ENCODE measurements at regions not wholly inside any gene's neighbourhood (a gene's known extent, or its start where the extent isn't known, plus 50 kb on each side); places are given as distances from the start of the nearest gene placed in this dataset.

DNA sequence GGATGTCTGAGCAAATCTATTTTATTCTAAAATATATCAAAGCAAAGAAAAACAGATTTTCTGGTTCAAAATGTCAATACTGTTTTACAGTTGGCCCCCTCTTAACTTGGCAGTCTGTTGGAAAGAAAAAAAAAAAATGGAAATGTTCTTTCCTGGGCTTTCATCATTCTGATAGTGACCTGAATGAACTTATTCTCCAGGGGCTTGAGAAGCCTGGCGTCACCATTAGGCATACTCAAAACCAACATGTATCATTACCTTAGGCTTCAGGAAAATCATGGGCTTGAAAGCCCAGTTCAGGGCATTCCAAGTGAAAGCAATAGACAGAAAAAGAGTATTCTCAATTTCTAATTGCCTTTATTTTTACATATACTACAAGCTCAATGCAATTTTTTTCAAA is 283.7 kb upstream of the PUM3 start:
- Histone ChIP-seq H3K18ac (ENCODE audit: low read length) (no peak overlapping the region), H2AK5ac (ENCODE audit: low read length) (no peak overlapping the region)
- no CpG with 5 or more reads among the region's 1 CpG for WGBS (ENCODE audit: extremely low coverage, insufficient coverage, insufficient read length)

DNA sequence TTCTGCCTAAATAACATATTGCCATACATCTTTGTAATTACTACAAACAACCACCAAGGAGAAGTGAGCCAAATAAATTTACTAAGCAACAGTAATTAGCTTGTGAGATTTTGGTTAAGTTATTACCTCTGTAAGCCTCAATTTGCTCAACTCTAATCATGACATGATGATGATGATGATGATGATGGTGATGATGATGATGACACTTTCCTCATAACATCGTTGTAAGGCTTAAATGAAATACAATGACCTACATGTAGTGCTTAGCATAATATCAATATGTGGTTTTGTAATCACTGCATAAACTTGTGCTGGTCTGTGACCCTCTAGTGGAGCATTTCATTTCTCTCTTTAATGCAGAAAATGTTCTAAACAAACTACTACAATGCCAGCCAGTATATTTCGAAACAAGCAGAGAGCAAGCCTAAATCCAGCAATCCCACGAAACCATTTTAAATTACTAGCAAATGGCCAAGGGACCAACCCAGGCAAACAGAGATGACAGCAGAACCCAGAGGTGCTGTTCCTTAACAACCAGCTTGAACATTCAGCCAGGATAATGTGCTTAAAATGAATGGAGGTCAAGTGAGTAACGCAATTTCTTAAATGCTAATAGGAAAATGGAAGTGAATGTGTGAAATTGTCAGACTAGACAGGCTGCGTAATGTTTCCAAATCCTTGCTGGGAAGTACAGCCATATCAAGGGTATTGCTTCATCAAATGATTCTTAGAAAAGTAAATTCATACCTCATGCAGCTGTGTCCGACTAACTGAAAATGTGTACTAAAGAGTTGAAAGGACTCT is 281.9 kb upstream of the PUM3 start:
- Histone ChIP-seq H3K4me1 (ENCODE audit: control insufficient read depth in 1 of 2, insufficient read depth in 2 of 2, low read length in 2 of 2) (no peaks in the 10 kb centered on the region), H3K18ac (ENCODE audit: low read length) (no peak overlapping the region), H2AFZ (ENCODE audit: insufficient read depth, low read length, poor library complexity) (no peak overlapping the region), H3K4ac (ENCODE audit: low read depth, low read length) (no peak overlapping the region), H4K8ac (ENCODE audit: low read depth, low read length) (no peak overlapping the region), H3K4me3 (ENCODE audit: low read depth, low read length) (no peak overlapping the region), H3K79me2 (ENCODE audit: control insufficient read depth, insufficient read depth, low read length, poor library complexity) (no peaks in the 10 kb centered on the region), H3K23ac (ENCODE audit: low read length) (no peak overlapping the region), H3K9me3 (ENCODE audit: insufficient read depth, low read depth, low read length) (no peaks in the 10 kb centered on the region), H3K4me2 (ENCODE audit: low read length) (no peak overlapping the region), H2BK120ac (ENCODE audit: insufficient read depth, low read length, poor library complexity) (no peak overlapping the region), H3K9ac (ENCODE audit: low read length) (no peak overlapping the region), H2AK5ac (ENCODE audit: low read length) (no peak overlapping the region), H4K12ac (ENCODE audit: low read depth, low read length) (no peak overlapping the region), H2BK12ac (ENCODE audit: low read length) (no peak overlapping the region), H3K79me1 (ENCODE audit: low read length) (no peaks in the 10 kb centered on the region), H4K91ac (ENCODE audit: low read depth, low read length) (no peak overlapping the region), H2BK5ac (ENCODE audit: low read depth, low read length, poor library complexity) (no peak overlapping the region), H3K36me3 (ENCODE audit: control insufficient read depth in 1 of 2, insufficient read depth in 2 of 2, low read length in 2 of 2) (no peaks in the 10 kb centered on the region), H3K14ac (ENCODE audit: low read length) (no peak overlapping the region), H3K27me3 (ENCODE audit: insufficient read depth, low read length) (no peaks in the 10 kb centered on the region), H3K27ac (ENCODE audit: low read depth, low read length) (no peak overlapping the region)
- DNase-seq, result no peak
- WGBS (ENCODE audit: extremely low coverage, insufficient coverage, insufficient read length), result no CpG with 5 or more reads among the region's 6 CpGs

More for the DNA sequence above, 283.7 kb upstream of the PUM3 start:
- no peak overlapping the region for H3K4me2 ChIP-seq (ENCODE audit: low read length)
- H3K79me1 ChIP-seq (ENCODE audit: low read length), result no peaks in the 10 kb centered on the region
- no peaks in the 10 kb centered on the region for H3K4me1 ChIP-seq (ENCODE audit: control insufficient read depth in 1 of 2, insufficient read depth in 2 of 2, low read length in 2 of 2)
- H2BK12ac ChIP-seq (ENCODE audit: low read length), result no peak overlapping the region
- no peaks in the 10 kb centered on the region for H3K27me3 ChIP-seq (ENCODE audit: insufficient read depth, low read length)
- H3K9ac ChIP-seq (ENCODE audit: low read length), result no peak overlapping the region
- H2BK5ac ChIP-seq (ENCODE audit: low read depth, low read length, poor library complexity), result no peak overlapping the region
- H4K12ac ChIP-seq (ENCODE audit: low read depth, low read length), result no peak overlapping the region
- no peaks in the 10 kb centered on the region for H3K9me3 ChIP-seq (ENCODE audit: insufficient read depth, low read depth, low read length)
- DNase-seq, result no peak
- no peak overlapping the region for H2AFZ ChIP-seq (ENCODE audit: insufficient read depth, low read length, poor library complexity)
- no peak overlapping the region for H3K23ac ChIP-seq (ENCODE audit: low read length)
- H3K36me3 ChIP-seq (ENCODE audit: control insufficient read depth in 1 of 2, insufficient read depth in 2 of 2, low read length in 2 of 2), result no peaks in the 10 kb centered on the region
- no peak overlapping the region for H4K8ac ChIP-seq (ENCODE audit: low read depth, low read length)
- no peak overlapping the region for H3K4me3 ChIP-seq (ENCODE audit: low read depth, low read length)
- no peak overlapping the region for H3K14ac ChIP-seq (ENCODE audit: low read length)
- no peak overlapping the region for H4K91ac ChIP-seq (ENCODE audit: low read depth, low read length)
- no peak overlapping the region for H3K4ac ChIP-seq (ENCODE audit: low read depth, low read length)
- H3K27ac ChIP-seq (ENCODE audit: low read depth, low read length), result no peak overlapping the region
- H2BK120ac ChIP-seq (ENCODE audit: insufficient read depth, low read length, poor library complexity), result no peak overlapping the region
- no peaks in the 10 kb centered on the region for H3K79me2 ChIP-seq (ENCODE audit: control insufficient read depth, insufficient read depth, low read length, poor library complexity)

- no peak overlapping the region for H2BK12ac ChIP-seq (ENCODE audit: low read length)
- H2AK5ac ChIP-seq (ENCODE audit: low read length), result no peak overlapping the region
- no peaks in the 10 kb centered on the region for H3K9me3 ChIP-seq (ENCODE audit: insufficient read depth, low read depth, low read length)
- no peak overlapping the region for H2BK5ac ChIP-seq (ENCODE audit: low read depth, low read length, poor library complexity)
- H3K4me2 ChIP-seq (ENCODE audit: low read length), result no peak overlapping the region
- no CpG with 5 or more reads among the region's 2 CpGs for WGBS (ENCODE audit: extremely low coverage, insufficient coverage, insufficient read length)
- H2BK120ac ChIP-seq (ENCODE audit: insufficient read depth, low read length, poor library complexity), result no peak overlapping the region
- H4K12ac ChIP-seq (ENCODE audit: low read depth, low read length), result no peak overlapping the region
- DNase-seq, result no peak
- no peak overlapping the region for H4K8ac ChIP-seq (ENCODE audit: low read depth, low read length)
- no peak overlapping the region for H2AFZ ChIP-seq (ENCODE audit: insufficient read depth, low read length, poor library complexity)
- no peaks in the 10 kb centered on the region for H3K4me1 ChIP-seq (ENCODE audit: control insufficient read depth in 1 of 2, insufficient read depth in 2 of 2, low read length in 2 of 2)
- no peak overlapping the region for H3K4ac ChIP-seq (ENCODE audit: low read depth, low read length)
- H3K14ac ChIP-seq (ENCODE audit: low read length), result no peak overlapping the region
- no peak overlapping the region for H4K91ac ChIP-seq (ENCODE audit: low read depth, low read length)
- no peaks in the 10 kb centered on the region for H3K27me3 ChIP-seq (ENCODE audit: insufficient read depth, low read length)
- H3K23ac ChIP-seq (ENCODE audit: low read length), result no peak overlapping the region
- no peak overlapping the region for H3K9ac ChIP-seq (ENCODE audit: low read length)
- no peak overlapping the region for H3K27ac ChIP-seq (ENCODE audit: low read depth, low read length)
- H3K79me2 ChIP-seq (ENCODE audit: control insufficient read depth, insufficient read depth, low read length, poor library complexity), result no peaks in the 10 kb centered on the region
- no peaks in the 10 kb centered on the region for H3K79me1 ChIP-seq (ENCODE audit: low read length)
- no peaks in the 10 kb centered on the region for H3K36me3 ChIP-seq (ENCODE audit: control insufficient read depth in 1 of 2, insufficient read depth in 2 of 2, low read length in 2 of 2)
- no peak overlapping the region for H3K4me3 ChIP-seq (ENCODE audit: low read depth, low read length)
- no peak overlapping the region for H3K18ac ChIP-seq (ENCODE audit: low read length)
Observed at GRCh38 chr9:3124001-3124400, 280.1 kb upstream of the PUM3 start.

DNA sequence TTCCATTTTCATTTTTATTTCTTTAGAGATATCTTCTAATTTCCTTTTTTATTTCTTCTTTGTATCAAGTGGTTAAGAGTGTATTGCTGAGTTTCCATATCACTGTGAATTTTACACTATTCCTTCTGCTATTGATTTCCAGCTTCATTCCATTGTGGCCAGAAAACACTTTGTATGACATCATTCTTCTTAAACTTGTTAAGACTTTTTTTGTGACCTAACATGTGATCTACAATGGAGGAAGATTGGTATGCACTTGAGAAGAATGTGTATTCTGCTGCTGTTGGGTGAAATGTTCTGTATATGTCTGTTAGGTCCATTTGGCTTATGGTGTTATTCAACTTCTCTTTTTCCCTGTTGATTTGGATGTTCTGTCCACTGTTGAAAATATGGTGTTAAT is 274.2 kb upstream of the PUM3 start:
- H2AFZ ChIP-seq (ENCODE audit: insufficient read depth, low read length, poor library complexity), result no peak overlapping the region
- H3K79me1 ChIP-seq (ENCODE audit: low read length), result no peaks in the 10 kb centered on the region
- no peak overlapping the region for H3K18ac ChIP-seq (ENCODE audit: low read length)
- no peak overlapping the region for H3K23ac ChIP-seq (ENCODE audit: low read length)
- H4K8ac ChIP-seq (ENCODE audit: low read depth, low read length), result no peak overlapping the region
- no peak for DNase-seq
- no peaks in the 10 kb centered on the region for H3K4me1 ChIP-seq (ENCODE audit: control insufficient read depth in 1 of 2, insufficient read depth in 2 of 2, low read length in 2 of 2)
- no peak overlapping the region for H4K12ac ChIP-seq (ENCODE audit: low read depth, low read length)
- H2BK5ac ChIP-seq (ENCODE audit: low read depth, low read length, poor library complexity), result no peak overlapping the region
- H3K4me2 ChIP-seq (ENCODE audit: low read length), result no peak overlapping the region
- H2AK5ac ChIP-seq (ENCODE audit: low read length), result no peak overlapping the region
- no peaks in the 10 kb centered on the region for H3K9me3 ChIP-seq (ENCODE audit: insufficient read depth, low read depth, low read length)
- no peak overlapping the region for H2BK12ac ChIP-seq (ENCODE audit: low read length)
- H3K27ac ChIP-seq (ENCODE audit: low read depth, low read length), result no peak overlapping the region
- H3K27me3 ChIP-seq (ENCODE audit: insufficient read depth, low read length), result no peaks in the 10 kb centered on the region
- no peaks in the 10 kb centered on the region for H3K79me2 ChIP-seq (ENCODE audit: control insufficient read depth, insufficient read depth, low read length, poor library complexity)
- no peak overlapping the region for H3K14ac ChIP-seq (ENCODE audit: low read length)
- no peaks in the 10 kb centered on the region for H3K36me3 ChIP-seq (ENCODE audit: control insufficient read depth in 1 of 2, insufficient read depth in 2 of 2, low read length in 2 of 2)
- no peak overlapping the region for H3K9ac ChIP-seq (ENCODE audit: low read length)
- H4K91ac ChIP-seq (ENCODE audit: low read depth, low read length), result no peak overlapping the region
- H2BK120ac ChIP-seq (ENCODE audit: insufficient read depth, low read length, poor library complexity), result no peak overlapping the region
- H3K4ac ChIP-seq (ENCODE audit: low read depth, low read length), result no peak overlapping the region
- H3K4me3 ChIP-seq (ENCODE audit: low read depth, low read length), result no peak overlapping the region

Measured in trophoblast cell (in vitro differentiated cells and primary cell).